DND-41 (cell line): ENCODE measurements at regions not wholly inside any gene's neighbourhood (a gene's known extent, or its start where the extent isn't known, plus 50 kb on each side); places are given as distances from the start of the nearest gene placed in this dataset.

Experiments used
- ATAC-seq: fragments of 200-7000 bp; cut with Tn5 transposase; 3 replicates; pipeline ENCODE4 v1.9.1; 2021; ENCODE audit warnings: low read depth; ENCODE audit not compliant: insufficient read depth
- DNase-seq: peaks from one replicate; pipeline ENCODE4 v3.0.0-alpha.2; 2020
- H2AFZ ChIP-seq: 2 replicates; pipeline ENCODE4 v1.6.0; 2012; ENCODE audit warnings: low read depth, low read length
- H3K27ac ChIP-seq: 2 replicates; pipeline ENCODE4 v1.5.1; 2012; ENCODE audit warnings: low read length, inconsistent platforms
- H3K27me3 ChIP-seq: fragments of 200-600 bp; sonication (generic); 2 replicates; pipeline ENCODE4 v1.6.0; 2012; ENCODE audit warnings: low read length, mild to moderate bottlenecking, inconsistent platforms; ENCODE audit not compliant: insufficient read depth, poor library complexity
- H3K36me3 ChIP-seq: 2 replicates; pipeline ENCODE4 v1.5.1; 2012; ENCODE audit warnings: low read length, inconsistent platforms; ENCODE audit not compliant: insufficient read depth
- H3K4me1 ChIP-seq: 2 replicates; pipeline ENCODE4 v1.5.1; 2012; ENCODE audit warnings: mild to moderate bottlenecking, low read length; ENCODE audit not compliant: insufficient read depth
- H3K4me2 ChIP-seq: 2 replicates; pipeline ENCODE4 v1.6.0; 2012; ENCODE audit warnings: mild to moderate bottlenecking, moderate library complexity, low read length, inconsistent platforms; ENCODE audit not compliant: insufficient read depth
- H3K4me3 ChIP-seq, 2 experiments: fragments of 200-600 bp in 1 of 2; shearing (Covaris generic) in 1 of 2; 2 replicates each; pipeline ENCODE4 v1.5.1; 2012 to 2016; ENCODE audit warnings: inconsistent platforms in 2 of 2, low read length in 2 of 2, mild to moderate bottlenecking in 2 of 2, low read depth in 1 of 2, moderate library complexity in 1 of 2
- H3K79me2 ChIP-seq: 2 replicates; pipeline ENCODE4 v1.6.0; 2012; ENCODE audit warnings: low read length, inconsistent platforms; ENCODE audit not compliant: insufficient read depth
- H3K9ac ChIP-seq: 2 replicates; pipeline ENCODE4 v1.6.0; 2012; ENCODE audit warnings: low read depth, mild to moderate bottlenecking, inconsistent platforms, low read length, moderate library complexity
- H3K9me3 ChIP-seq: 2 replicates; pipeline ENCODE4 v1.5.1; 2012; ENCODE audit warnings: low read length, moderate library complexity, mild to moderate bottlenecking, inconsistent platforms; ENCODE audit not compliant: insufficient read depth, severe bottlenecking
- H4K20me1 ChIP-seq: 2 replicates; pipeline ENCODE4 v1.6.0; 2012; ENCODE audit warnings: low read length; ENCODE audit not compliant: insufficient read depth
- EZH2 ChIP-seq: IDR thresholded peaks from 3 replicates; pipeline ENCODE4 v1.6.1; 2012; ENCODE audit warnings: borderline replicate concordance, low read depth, mild to moderate bottlenecking, moderate library complexity, low read length, inconsistent platforms; ENCODE audit not compliant: severe bottlenecking
- TF ChIP-seq, protein P1 (sequence below): IDR thresholded peaks from 2 replicates; pipeline ENCODE4 v1.5.1; 2012; ENCODE audit warnings: borderline replicate concordance, low read length, moderate library complexity, mild to moderate bottlenecking; ENCODE audit not compliant: poor library complexity, severe bottlenecking; ENCODE audit errors: extremely low read depth

DNA sequence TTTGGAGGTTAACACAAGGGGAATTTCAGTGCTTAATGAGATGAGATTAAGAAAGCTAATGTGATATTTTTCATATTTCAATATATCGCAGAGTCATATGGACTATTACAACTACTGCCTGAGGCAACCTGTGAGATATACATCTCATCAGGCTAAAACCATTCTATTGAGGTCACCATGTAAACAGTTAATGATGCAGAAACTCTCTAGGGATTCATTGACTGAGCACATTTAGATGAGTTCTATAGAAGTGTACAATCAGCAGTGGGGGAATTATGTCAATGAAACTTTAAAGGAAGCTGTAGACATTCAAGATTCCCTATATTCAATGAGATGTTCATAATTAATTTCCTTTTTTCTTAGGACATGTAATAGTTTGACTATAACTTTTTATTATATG is 687.4 kb upstream of the SYT4 start:
- no peak for DNase-seq
- H3K4me3 ChIP-seq: no peak overlapping the region
- H3K4me2 ChIP-seq: no peak overlapping the region
- no peak for ATAC-seq
- no peaks in the 10 kb centered on the region for H3K9me3 ChIP-seq
- H3K4me1 ChIP-seq: no peaks in the 10 kb centered on the region
- TF ChIP-seq, protein P1, sequence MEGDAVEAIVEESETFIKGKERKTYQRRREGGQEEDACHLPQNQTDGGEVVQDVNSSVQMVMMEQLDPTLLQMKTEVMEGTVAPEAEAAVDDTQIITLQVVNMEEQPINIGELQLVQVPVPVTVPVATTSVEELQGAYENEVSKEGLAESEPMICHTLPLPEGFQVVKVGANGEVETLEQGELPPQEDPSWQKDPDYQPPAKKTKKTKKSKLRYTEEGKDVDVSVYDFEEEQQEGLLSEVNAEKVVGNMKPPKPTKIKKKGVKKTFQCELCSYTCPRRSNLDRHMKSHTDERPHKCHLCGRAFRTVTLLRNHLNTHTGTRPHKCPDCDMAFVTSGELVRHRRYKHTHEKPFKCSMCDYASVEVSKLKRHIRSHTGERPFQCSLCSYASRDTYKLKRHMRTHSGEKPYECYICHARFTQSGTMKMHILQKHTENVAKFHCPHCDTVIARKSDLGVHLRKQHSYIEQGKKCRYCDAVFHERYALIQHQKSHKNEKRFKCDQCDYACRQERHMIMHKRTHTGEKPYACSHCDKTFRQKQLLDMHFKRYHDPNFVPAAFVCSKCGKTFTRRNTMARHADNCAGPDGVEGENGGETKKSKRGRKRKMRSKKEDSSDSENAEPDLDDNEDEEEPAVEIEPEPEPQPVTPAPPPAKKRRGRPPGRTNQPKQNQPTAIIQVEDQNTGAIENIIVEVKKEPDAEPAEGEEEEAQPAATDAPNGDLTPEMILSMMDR: no peak
- TF ChIP-seq EZH2: no peak
- no peak overlapping the region for H3K9ac ChIP-seq
- no peaks in the 10 kb centered on the region for H3K36me3 ChIP-seq
- H2AFZ ChIP-seq: no peak overlapping the region
- no peaks in the 10 kb centered on the region for H3K79me2 ChIP-seq
- H3K27me3 ChIP-seq: no peaks in the 10 kb centered on the region
- H3K27ac ChIP-seq: no peak overlapping the region
- no peaks in the 10 kb centered on the region for H4K20me1 ChIP-seq

DNA sequence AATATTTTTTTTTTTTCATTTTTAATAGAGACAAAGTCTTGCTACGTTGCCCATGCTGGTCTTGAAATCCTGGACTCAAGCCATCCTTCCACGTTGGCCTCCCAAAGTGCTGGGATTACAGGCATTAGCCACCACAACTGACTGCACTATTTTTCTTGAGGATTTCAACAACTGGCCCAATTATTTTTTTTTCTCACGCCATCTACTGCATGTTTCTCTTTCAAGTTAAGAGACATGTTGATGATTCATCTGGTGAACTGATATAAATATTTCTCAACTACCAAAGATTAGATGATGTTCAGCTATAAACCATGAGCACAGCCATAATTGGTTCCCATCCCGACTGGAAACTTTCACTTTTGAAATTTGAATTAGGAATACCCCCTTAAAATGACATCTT is 688.4 kb upstream of the SYT4 start:
- Histone ChIP-seq H3K9me3 (no peaks in the 10 kb centered on the region), H3K36me3 (no peaks in the 10 kb centered on the region), H3K79me2 (no peaks in the 10 kb centered on the region), H3K4me3 (no peak overlapping the region), H3K27me3 (no peaks in the 10 kb centered on the region), H3K27ac (no peak overlapping the region), H2AFZ (no peak overlapping the region), H3K9ac (no peak overlapping the region), H3K4me1 (no peaks in the 10 kb centered on the region), H4K20me1 (no peaks in the 10 kb centered on the region), H3K4me2 (no peak overlapping the region)
- ATAC-seq: no peak
- TF ChIP-seq, protein P1: no peak
- no peak for TF ChIP-seq EZH2
- no peak for DNase-seq

DNA sequence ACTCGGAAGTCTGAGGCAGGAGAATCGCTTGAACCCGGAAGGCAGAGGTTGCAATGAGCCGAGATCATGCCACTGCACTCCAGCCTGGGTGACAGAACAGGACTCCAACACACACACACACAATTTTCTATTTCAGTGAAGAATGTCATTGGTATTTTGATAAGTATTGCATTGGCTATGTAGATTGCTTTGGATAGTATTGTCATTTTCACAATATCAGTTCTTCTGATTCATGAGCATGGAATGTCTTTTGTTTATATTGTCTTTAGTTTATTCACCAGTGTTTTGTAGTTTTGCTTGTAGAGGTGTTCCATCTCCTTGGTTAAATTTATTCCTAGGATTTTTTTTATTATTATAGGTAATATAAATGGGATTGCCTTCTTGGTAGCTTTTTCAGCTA is 693.4 kb upstream of the SYT4 start:
- TF ChIP-seq EZH2: no peak
- TF ChIP-seq, protein P1: no peak
- Histone ChIP-seq H3K4me3 (no peak overlapping the region), H3K27ac (no peak overlapping the region), H3K4me2 (no peak overlapping the region), H3K36me3 (no peaks in the 10 kb centered on the region), H4K20me1 (no peaks in the 10 kb centered on the region), H3K27me3 (no peaks in the 10 kb centered on the region), H3K9me3 (no peaks in the 10 kb centered on the region), H3K79me2 (no peaks in the 10 kb centered on the region), H3K4me1 (no peaks in the 10 kb centered on the region), H2AFZ (no peak overlapping the region), H3K9ac (no peak overlapping the region)
- ATAC-seq: no peak
- DNase-seq: no peak

DNA sequence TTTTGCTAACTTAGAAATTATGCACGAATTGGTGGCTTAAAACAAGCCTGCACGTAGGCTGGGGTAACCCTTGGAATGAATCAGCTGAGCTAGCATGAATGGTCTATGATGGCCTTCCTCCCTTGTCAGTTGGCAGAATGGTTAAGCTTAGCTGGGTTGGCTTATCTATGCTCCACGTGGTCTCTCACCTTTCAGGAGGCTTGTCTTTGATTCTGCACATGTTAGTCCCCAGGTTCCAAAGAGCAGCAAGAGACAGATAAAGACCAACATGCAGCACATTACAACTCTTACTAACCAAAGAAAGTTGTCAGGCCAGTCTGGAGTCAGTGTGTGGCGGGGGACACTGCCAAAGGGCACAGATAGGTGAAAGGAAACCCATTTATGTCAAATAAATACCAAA is 700.9 kb upstream of the SYT4 start:
- no peak for DNase-seq
- H3K27me3 ChIP-seq: no peaks in the 10 kb centered on the region
- no peak overlapping the region for H3K4me2 ChIP-seq
- H2AFZ ChIP-seq: no peak overlapping the region
- no peak overlapping the region for H3K9ac ChIP-seq
- H3K4me1 ChIP-seq: no peaks in the 10 kb centered on the region
- TF ChIP-seq, protein P1: no peak
- TF ChIP-seq EZH2: no peak
- no peaks in the 10 kb centered on the region for H4K20me1 ChIP-seq
- no peak overlapping the region for H3K4me3 ChIP-seq
- no peaks in the 10 kb centered on the region for H3K36me3 ChIP-seq
- no peak overlapping the region for H3K27ac ChIP-seq
- H3K79me2 ChIP-seq: no peaks in the 10 kb centered on the region
- ATAC-seq: no peak
- H3K9me3 ChIP-seq: no peaks in the 10 kb centered on the region
